AG09309 (cell line): ENCODE measurements at regions not wholly inside any gene's neighbourhood (a gene's known extent, or its start where the extent isn't known, plus 50 kb on each side); places are given as distances from the start of the nearest gene placed in this dataset.

Source experiments
- DNase-seq: peaks from one replicate; pipeline ENCODE4 v3.0.0-alpha.2; 2010; ENCODE audit warnings: low read depth
- H3K4me3 ChIP-seq: 2 replicates; pipeline ENCODE4 v1.5.1; 2011; ENCODE audit warnings: mild to moderate bottlenecking, low read depth, low read length, moderate library complexity; ENCODE audit not compliant: control insufficient read depth
- CTCF ChIP-seq: IDR thresholded peaks from 2 replicates; pipeline ENCODE4 v1.5.1; 2011; ENCODE audit warnings: mild to moderate bottlenecking, low read depth, low read length, inconsistent platforms; ENCODE audit not compliant: insufficient read depth, control insufficient read depth; ENCODE audit errors: missing control alignments

- no peak overlapping the region for H3K4me3 ChIP-seq
- no peak for TF ChIP-seq CTCF
- DNase-seq, result no peak
These were observed 106.6 kb upstream of the VASH1 start for GRCh38 chr14:76654573-76655108.

GRCh38 chr14:76655331-76655730 is 105.9 kb upstream of the VASH1 start:
- TF ChIP-seq CTCF, result no peak
- H3K4me3 ChIP-seq, result no peak overlapping the region
- DNase-seq, result no peak

- H3K4me3 ChIP-seq, result no peak overlapping the region
- no peak for TF ChIP-seq CTCF
- no peak for DNase-seq
These were observed 104.7 kb upstream of the VASH1 start for GRCh38 chr14:76656592-76656991.

GRCh38 chr14:76657404-76657803 is 103.9 kb upstream of the VASH1 start:
- no peak for TF ChIP-seq CTCF
- DNase-seq, result no peak
- H3K4me3 ChIP-seq, result no peak overlapping the region

- no peak for TF ChIP-seq CTCF
- DNase-seq, result no peak
- no peak overlapping the region for H3K4me3 ChIP-seq
These were observed 103.4 kb upstream of the VASH1 start for GRCh38 chr14:76657846-76658245.

GRCh38 chr14:76662580-76662979 is 98.7 kb upstream of the VASH1 start:
- H3K4me3 ChIP-seq, result no peak overlapping the region
- no peak for TF ChIP-seq CTCF
- no peak for DNase-seq

GRCh38 chr14:76664790-76665189 is 96.5 kb upstream of the VASH1 start:
- no peak overlapping the region for H3K4me3 ChIP-seq
- no peak for DNase-seq
- TF ChIP-seq CTCF, result no peak
